ENCODE measurements at regions not wholly inside any gene's neighbourhood (a gene's known extent, or its start where the extent isn't known, plus 50 kb on each side); places are given as distances from the start of the nearest gene placed in this dataset.

GRCh38 chr22:47610764-47611163 is 848.3 kb downstream of the TBC1D22A start:
- TF ChIP-seq CTCF (IDR thresholded peaks at IDR 0.05) (no peak), ZFX (IDR thresholded peaks at IDR 0.05; ENCODE audit: borderline replicate concordance) (no peak)
